T-helper 2 cell (primary cell): ENCODE measurements at regions not wholly inside any gene's neighbourhood (a gene's known extent, or its start where the extent isn't known, plus 50 kb on each side); places are given as distances from the start of the nearest gene placed in this dataset.
"Not testable (repeated sequence)": the region's sequence is repeated elsewhere in the genome, so short reads cannot be mapped to it uniquely, and the experiment has no call there.

Experiments
- DNase-seq, 5 experiments: peaks; one replicate each; pipeline versions ENCODE4 v3.0.0 to v3.0.0-alpha.2; 2012 to 2022

DNA sequence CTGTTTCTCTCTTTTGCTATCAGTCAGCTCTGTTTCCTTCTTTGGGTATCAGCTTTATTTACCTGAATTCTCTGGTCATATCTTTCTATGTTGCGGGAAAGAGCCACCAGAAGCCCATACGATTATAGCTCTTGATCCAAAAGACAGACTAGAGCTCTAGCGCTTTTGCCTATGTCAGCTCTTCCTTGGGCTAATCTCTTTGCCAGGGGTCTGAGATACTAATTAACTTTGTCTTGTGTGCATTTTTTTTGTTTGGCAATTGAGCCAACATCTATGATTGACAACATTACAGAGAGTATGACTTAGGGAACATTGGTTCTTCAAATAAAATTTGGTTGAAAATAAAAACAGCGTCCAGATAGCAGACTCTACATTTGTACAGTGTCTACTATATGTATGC, 603.0 kb downstream of the KCTD16 start:
- DNase-seq: no peak

DNA sequence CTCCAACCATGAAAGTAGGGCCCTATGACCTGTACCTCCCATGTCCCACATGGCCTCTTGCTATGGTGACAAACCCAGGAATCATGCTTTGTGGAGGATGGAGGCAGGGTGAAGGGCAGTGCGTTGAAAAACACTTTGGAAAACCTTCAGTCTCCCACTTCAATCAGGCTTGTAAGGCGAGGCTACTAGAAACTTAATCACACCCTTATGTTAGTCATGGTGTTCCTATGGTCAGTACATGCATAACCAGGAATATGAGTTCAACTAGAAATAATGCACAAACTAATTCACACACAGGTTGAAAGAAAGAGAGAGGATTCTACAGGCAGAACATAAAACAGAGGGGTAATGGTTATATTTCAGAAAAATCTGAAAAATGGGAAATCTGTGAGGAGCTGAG, 601.1 kb downstream of the KCTD16 start:
- no peak for DNase-seq

DNA sequence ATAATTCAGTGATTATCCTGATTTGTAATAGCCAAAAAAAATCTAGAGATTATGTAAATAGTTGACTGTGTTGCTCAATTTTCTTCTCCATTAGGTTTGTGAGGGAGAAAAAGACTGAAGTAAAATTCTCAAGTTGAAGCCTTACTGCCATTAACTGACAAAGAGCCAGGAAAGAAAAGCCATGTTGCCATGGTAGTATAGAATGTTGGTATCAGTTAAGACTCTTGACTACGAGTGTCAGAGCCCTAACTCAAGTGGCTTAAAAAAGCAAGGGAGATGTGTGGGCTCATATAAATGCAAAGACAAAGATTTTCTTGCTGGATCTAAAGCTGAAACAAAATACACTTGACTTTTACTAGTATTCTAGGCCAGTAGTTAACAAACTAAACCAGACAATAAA, 571.7 kb downstream of the KCTD16 start:
- no peak for DNase-seq

DNA sequence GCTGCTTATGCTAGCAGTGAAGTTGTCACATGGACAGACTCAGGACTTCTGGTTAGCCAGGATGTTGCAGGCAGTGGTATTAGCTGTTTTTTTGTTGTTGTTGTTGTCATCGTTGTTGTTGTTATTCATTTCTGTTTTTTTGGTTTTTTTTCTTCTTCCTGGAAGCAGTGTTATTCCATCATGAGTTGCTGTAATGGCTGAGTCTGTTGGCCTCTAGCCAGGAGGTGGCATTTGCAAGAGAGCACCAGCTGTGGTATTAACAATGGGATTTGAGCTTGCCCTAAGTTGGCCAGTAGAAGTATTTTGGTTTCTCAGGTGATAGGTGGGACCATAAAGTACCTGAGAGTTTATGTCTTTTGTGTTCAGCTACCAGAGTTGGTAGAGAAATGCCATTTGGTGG, 561.1 kb downstream of the KCTD16 start:
- DNase-seq: no peak

DNA sequence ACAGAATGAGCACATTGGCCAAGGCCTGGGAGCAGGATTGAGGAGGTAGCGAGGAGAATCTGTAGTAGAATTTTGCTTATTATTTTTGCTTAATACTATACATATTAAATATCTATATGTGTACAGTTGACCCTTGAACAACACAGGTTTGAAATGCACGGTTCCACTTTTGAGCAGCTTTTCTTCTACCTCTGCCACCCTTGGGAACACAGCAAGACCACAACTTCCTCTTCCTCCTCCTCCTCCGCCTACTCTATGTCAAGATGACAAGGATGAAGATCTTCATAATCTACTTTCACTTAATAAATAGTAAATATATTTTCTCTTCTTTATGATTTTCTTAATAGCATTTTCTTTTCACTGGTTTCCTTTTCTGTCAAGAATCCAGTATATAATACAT, 541.4 kb downstream of the KCTD16 start:
- no peak for DNase-seq

DNA sequence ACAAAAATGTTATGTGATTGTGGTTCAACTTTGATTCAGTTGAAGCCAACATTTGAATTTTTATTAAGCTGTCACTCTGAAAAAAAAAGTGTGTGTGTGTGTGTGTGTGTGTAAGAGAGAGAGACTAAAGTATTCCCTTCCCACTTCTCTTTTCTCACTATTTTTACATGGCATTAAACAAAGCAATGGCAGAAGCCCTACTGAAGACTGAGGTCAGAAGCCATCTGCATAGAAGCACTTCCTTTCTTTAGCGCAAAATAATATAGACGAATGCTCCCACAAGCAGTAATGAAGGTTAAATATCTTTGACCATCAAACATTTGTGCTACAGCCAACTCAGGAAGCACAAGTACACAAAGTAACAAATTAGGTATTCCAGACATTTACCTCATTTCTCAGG, 540.5 kb downstream of the KCTD16 start:
- DNase-seq: no peak

DNA sequence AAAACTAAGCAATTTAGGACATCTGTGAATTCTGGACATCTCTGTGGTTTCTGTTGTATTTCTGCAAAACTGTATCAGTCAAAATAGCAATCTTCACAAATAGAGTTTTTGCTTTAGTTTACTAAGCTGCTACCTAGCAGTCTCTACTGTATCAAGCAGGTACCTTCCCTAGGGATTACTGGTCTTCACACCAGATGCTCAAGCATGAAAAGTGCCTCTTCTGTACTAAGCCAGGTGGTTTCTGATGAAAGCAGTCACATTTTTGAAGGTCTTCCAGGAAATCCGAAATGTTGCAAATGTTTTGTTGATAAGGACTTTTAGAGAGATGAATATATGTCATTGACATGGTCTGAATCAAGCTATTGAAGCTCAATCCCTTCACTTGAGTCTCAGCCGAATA, 540.0 kb downstream of the KCTD16 start:
- DNase-seq: no peak

DNA sequence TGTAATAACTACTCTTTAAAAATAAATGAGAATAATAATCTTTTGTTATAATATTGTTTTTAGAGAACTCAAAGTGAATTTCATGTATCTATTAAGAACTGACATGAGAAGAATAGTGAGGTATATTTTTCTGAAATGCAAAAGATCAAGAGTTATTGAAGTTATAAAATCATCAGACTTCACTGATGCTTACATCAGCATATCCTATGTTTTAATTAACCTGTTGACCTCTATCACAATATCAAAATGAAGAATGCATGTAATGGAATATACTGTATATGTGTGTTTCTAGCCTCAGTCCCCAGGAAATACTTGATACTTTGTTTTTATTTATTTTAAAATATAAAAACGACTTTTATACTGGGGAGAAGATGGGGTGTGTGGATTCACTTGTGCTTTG, 533.1 kb downstream of the KCTD16 start:
- DNase-seq: no peak

DNA sequence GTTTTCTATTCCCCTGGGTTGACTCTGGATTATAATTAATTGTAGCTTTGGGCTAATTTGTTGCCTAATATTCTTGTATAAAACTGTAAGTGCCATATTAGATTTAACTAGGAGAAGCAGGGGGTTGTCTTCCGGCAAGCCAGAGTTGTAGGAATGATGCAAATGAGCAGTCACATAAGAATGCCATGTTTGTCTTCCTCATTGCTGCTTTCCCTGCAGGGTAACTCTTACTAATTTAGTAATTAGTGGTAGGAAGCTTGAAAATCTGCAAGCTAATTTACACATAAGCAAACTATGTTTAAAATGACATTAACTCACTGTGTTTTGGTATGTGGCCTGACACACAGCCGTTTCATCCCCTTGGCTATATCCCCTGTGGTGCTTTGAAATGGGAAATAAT, 527.8 kb downstream of the KCTD16 start:
- DNase-seq: no peak

DNA sequence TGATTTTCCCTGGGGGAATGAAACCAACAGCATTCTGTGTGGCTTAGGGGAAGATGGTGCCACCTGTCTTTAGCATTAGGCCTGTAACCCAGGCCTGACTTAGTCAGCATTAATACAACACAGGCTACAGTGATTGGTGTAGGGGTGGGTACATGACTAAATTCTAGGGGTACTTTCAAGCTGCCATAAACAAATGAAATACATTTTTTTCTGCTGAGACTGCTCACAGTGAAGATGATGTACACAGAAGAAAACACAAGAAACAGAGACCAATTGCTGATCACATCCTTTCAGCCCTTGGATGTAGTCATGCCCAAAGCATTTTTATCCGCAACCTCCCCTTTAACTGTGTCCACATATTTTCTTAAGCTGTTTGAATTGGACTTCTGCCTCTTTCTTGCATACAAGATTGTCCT, 527.2 kb downstream of the KCTD16 start:
- no peak for DNase-seq

DNA sequence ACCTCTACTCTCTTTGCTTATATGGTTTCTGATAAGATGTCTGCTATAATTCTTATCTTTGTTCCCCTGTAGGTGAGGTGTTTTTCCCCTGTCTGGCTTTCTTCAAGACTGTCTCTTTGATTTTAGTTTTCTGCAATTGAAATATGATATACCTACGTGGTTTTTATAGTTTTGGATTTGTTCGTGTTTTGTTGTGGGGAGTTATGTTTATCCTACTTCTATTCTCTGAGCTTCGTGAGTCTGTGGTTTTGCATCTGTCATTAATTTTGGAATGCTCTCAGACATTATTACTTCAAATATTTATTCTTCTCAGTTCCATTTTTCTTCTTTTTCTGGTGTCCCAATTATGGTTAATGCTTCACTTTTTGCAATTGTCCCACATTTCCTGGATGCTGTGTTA, 521.3 kb downstream of the KCTD16 start:
- DNase-seq: no peak

DNA sequence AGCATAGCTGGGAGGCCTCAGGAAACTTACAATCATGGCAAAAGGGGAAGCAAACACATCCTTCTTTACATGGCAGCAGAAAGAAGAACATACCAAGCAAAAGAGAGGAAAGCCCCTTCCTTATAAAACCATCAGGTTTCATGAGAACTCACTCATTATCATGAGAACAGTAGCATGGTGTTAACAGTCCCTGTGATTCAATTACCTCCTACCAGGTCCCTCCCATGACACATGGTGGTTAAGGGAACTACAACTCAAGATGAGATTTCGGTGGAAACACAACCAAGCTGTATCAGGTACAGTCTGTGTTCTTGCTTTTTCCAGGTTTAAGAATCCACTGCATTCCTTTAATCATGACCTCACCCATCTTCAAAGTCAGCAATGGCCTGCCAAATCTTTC, 514.2 kb downstream of the KCTD16 start:
- no peak for DNase-seq

DNA sequence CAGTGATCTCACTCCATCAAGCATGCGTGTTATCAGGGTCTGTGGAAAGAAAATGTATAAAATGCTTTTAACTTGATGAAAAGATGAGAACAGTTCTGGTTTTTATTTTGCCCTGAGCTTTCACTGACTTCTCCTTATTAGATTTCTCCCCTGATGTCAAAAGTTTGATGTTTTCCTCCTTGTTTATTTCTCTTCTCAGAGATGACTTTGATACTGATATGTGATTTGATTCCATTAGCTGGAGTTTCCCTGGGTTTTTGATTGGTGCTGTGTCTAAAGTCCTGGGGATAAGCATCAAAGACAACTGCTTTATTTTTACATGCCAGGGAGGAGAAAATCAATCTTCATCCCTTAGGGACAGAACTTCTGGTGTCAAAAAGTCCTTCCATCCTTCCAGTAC, 510.0 kb downstream of the KCTD16 start:
- DNase-seq: no peak

DNA sequence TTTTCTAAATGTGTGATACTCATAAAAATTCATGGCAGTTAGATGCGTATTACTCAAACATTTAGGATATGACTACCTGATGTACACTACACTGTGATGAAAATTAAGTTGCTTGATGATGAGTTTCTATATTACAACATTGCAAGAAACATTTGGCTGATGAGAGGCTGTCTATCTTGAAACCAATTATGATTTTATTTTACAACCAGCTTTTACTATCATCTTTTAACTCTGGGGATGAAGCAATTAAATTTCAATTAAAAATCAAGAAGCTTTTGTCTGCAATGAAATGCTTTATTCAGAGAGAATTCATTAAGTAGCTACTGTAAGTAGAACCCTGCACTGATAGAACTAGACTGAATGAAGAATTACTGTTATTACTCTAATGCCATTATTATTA, 500.4 kb downstream of the KCTD16 start:
- DNase-seq: no peak

DNA sequence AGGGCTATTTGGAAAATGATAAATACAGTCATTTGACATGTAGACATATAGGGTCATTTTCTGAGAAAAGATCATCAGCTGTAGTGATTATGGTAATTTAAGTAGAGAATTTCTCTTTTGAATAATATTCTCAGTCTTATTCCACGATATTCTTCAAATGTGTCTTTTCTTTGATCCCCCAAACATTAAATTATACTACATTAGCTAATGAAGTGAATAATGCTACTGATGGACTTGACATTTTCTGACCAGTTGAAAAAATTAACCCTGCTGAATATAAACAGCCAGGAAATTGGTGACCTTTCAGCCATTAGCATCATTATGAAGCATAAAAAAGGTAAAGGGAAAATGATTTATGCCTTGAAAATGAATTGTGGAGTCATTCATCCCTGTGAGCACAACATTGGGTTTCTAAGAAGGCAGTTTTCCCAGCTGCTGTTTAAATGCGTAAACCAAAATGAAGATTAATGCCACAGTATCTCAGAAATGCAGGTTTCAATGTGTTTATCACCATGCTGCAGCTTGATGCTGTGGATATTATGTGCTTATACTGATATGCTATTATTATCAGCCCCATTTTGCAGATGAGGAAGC, 489.1 kb downstream of the KCTD16 start:
- DNase-seq: no peak

DNA sequence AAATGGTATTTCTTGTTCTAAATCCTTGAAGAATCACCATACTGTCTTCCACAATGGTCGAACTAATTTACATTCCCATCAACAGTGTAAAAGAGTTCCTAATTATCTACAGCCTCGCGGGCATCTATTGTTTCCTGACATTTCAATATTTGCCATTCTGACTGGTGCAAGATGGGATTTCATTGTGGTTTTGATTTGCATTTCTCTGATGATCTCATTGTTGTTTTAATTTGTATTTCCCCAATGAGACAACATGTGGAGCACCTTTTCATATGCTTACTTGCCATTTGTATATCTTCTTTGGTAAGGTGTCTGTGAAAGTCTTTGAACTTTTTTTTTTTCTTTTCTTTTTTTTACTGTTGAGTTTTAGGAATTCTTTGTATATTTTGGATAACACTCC, 473.6 kb downstream of the KCTD16 start:
- DNase-seq: no peak

DNA sequence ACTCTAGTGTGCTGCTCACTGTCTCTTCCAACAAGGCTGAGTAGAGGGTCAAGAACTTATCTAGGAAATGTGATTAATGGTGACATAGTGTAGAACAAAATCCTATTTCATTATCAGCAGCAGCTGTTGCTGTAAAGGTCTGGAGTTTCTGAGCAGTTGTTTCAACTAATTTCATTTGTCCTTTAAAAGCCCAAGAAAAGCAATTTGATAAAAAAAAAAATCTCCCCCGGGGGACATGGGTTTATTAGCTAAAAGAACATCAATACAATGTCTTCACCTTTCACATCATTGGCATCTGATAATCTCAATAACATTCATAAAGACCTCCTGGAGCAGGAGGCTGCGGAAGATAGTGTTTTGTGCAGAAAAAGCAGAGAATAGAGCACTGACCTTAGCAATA, 468.1 kb downstream of the KCTD16 start:
- DNase-seq: no peak

DNA sequence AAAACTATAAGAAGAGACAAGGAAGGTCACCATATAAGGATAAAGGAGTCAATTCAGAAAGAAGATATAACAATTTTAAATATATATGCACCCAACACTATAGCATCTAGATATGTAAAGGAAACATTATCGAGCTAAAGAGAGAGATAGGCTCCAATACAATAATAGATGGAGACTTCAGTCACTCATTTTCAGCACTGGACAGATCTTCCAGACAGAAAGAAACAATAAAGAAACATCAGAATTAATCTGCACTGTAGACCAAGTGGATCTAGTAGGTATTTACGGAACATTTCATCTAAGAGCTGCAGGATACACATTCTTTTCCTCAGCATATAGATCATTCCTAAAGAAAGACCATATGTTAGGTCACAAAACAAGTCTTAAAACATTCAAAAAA, 463.5 kb downstream of the KCTD16 start:
- DNase-seq: no peak

DNA sequence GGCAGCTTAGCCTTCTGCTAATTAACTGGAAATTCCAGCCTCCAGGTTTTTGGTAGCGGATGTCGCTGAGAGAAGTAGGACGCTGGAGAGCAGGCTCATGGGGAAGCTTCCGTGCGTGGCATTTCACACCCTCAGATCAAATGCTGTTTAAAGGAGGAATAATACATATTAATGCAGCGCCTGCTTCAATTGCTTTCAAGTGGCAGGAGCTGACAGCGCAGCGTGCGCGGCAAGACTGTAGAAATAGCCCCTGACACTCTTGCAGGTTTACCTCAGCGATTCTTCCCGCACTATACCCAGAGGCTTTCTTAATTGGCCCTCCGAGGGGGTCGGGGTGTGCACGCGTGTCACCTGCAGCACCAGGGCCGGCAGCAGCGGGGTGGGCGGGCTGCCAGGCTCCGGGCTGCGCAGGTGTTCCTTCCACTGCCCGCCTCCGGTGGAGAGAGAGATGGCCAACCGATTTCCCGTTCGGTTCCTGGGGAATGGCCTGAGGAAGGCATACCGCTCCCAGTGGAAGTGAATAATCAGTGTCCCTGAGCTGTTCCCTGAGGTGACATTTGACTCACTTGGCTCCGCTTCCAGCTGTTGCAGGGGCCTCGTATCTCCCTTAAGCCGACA, 427.9 kb downstream of the KCTD16 start:
- DNase-seq: no peak

DNA sequence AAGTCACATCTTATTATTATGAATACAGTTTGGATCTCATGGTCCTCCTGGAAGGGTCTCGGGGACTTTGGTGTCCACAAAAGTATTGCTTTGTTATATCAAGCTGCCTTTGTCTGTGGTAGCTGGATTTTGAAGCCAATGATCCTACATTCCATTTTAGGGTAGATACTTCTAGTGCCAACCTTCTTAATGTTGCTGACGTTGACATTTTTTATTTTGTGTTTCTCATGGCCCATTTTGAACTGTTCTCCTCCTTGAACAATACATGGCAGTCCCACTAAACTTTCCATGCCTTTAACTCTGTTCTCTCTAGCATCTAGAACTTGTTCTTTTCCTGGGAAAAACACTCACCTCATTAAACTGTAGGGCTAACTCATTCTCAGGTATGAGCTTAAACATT, 425.8 kb downstream of the KCTD16 start:
- no peak for DNase-seq

DNA sequence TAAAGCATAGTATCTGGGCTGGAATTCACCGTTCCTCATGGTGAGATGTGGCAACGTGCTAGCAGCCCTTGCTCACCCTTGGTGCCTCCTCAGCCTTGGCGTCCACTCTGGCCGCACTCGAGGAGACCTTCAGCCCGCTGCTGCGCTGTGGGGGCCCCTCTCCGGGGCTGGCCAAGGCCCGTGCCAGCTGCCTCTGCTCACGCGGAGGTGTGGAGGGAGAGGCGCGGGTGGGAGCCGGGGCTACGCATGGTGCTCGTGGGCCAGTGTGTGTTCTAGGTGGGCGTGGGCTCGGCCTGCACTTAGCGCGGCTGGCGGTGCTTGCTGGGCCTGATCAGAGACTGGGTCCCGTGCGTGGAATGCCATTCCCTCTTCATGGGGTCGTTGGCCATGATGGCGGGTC, 424.2 kb downstream of the KCTD16 start:
- no peak for DNase-seq

DNA sequence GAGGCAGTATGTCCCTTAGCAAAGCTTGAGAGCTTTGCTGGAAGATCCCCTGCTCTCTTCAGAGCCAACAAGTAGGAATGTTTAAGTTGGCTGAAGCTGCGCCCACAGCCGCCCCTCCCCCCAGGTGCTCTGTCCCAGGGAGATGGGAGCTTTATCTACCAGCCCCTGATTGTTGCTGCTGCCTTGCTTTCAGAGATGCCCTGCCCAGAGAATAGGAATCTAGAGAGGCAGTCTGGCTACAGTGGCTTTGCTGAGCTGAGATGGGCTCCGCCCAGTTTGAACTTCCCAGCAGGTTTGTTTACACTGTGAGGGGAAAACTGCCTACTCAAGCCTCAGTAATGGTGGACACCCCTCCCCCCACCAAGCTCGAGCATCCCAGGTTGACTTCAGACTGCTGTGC, 423.6 kb downstream of the KCTD16 start:
- not testable (repeated sequence) for DNase-seq

DNA sequence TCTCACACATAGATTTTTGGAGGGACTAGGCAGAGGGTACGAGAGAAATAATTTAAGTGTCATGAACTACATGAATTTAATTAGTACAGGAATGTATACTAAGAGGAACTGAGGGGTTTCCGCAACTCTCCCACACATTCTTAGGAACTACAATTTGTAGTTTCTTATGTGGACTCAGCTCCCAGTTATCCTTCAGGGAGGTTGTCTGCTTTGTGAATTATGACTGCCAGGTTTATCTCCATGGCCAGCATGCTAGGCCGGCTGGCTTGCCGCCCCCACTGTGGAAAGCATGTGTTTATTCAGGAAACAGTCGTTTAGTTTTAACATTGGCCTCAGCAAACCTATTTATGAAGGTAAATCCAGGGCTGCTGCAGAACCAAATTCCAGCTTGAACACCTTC, 415.0 kb downstream of the KCTD16 start:
- no peak for DNase-seq

DNA sequence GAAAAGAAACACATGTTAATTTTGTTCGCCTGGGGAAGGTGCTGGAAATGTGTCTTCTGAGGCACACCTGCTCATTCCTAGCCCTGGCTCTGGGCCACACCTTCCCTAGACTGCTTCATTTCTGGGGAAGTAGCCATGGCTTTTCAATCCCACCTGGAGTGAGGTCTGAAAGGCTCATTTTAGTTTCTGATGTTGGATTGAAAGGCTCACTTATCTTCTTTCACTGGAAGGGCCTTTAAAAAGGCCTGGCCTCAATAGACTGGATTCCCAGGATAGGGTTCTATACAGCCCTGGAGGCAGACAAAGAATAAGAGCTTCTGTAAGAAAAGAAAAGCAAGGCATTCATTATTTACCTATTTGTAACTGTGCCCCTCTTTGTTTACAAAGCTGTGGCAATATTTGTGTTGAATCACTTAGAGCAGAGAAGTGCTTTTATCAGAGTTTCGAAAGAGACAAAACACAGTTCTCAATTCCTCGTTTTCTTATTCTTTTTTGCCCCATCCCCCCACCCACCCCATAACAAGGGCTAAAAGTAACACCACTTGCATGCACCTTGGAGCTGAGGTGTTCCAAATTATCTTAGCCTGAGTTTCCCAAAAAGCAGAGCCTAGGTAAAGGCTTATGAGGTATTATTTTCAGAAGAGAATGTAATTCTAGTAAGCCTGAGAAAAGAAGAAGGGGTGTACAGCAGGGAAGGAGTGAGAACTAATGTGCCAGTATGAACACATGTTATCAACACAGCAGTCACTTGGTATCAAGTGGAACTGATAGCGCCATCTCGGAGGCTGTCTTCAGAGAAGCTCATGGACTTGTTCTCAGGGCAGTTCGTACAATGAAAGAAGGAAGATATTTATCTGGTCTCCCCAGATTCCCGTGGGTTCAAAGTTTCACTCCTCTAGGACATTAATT, 413.1 kb downstream of the KCTD16 start:
- no peak for DNase-seq
